H1 (cell line): ENCODE measurements at regions not wholly inside any gene's neighbourhood (a gene's known extent, or its start where the extent isn't known, plus 50 kb on each side); places are given as distances from the start of the nearest gene placed in this dataset.

Experiments
- CTCF ChIP-seq, 3 experiments: IDR thresholded peaks; 1 replicate in 2 of 3; 2 replicates in 1 of 3; pipeline versions ENCODE4 v1.5.1 to v1.6.1; 2011; ENCODE audit warnings: low read length in 3 of 3, mild to moderate bottlenecking in 3 of 3, inconsistent platforms in 2 of 3, low read depth in 1 of 3, moderate library complexity in 1 of 3; ENCODE audit not compliant: insufficient read depth in 1 of 3; ENCODE audit errors: control extremely low read depth in 1 of 3
- EGR1 ChIP-seq: IDR thresholded peaks from 2 replicates; pipeline ENCODE4 v1.6.1; 2011; ENCODE audit warnings: low read depth, low read length, borderline replicate concordance
- EZH2 ChIP-seq: fragments of 200-600 bp; sonication (generic); IDR thresholded peaks from 2 replicates; pipeline ENCODE4 v1.7.1; 2012; ENCODE audit warnings: low read depth, mild to moderate bottlenecking, moderate library complexity, low read length, inconsistent platforms; ENCODE audit not compliant: severe bottlenecking
- FOSL1 ChIP-seq: IDR thresholded peaks from 2 replicates; pipeline ENCODE4 v1.6.1; 2011; ENCODE audit warnings: mild to moderate bottlenecking, low read depth, low read length, moderate library complexity; ENCODE audit not compliant: insufficient read depth

DNA sequence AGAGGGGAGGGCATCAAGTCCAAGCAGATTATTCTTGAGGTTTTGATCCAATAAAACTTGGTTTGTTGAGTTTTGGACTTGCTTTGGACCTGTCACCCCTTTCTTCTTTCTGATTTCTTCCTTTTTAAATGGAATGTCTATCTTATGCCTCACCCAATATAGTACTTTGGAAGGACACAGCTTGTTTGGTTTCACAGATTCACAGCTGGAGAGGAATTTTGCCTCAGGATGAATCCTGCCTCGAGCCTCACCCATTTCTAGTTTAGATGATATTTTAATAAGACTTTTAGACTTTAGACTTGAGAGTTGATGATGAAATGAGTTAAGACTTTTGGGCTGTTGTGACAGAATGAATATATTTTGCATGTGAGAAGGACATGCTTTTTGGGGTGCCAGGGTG lies 136.9 kb upstream of the PDE5A start:
- TF ChIP-seq CTCF (IDR thresholded peaks at IDR 0.05; ENCODE audit: control extremely low read depth in 1 of 3, insufficient read depth in 1 of 3, low read depth in 1 of 3, low read length in 3 of 3) (no peak), EGR1 (no peak), FOSL1 (no peak), EZH2 (no peak)
